ENCODE measurements at regions not wholly inside any gene's neighbourhood (a gene's known extent, or its start where the extent isn't known, plus 50 kb on each side); places are given as distances from the start of the nearest gene placed in this dataset.

GRCh38 chr2:16161768-16162490 lies 221.6 kb downstream of the MYCN start:
- no peak for DNase-seq

- DNase-seq: no peak
Measured at GRCh38 chr2:16161085-16161565, 220.8 kb downstream of the MYCN start.

GRCh38 chr2:16160281-16161084 lies 220.1 kb downstream of the MYCN start:
- DNase-seq: no peak

- no peak for DNase-seq
Measured at GRCh38 chr2:16156411-16156810, 216.1 kb downstream of the MYCN start.

- no peak for DNase-seq
Measured at GRCh38 chr2:16155766-16156165, 215.4 kb downstream of the MYCN start.

- DNase-seq: no peak
Measured at GRCh38 chr2:16155366-16155765, 215.0 kb downstream of the MYCN start.

- DNase-seq: no peak
Measured at GRCh38 chr2:16154501-16155280, 214.3 kb downstream of the MYCN start.

GRCh38 chr2:16154061-16154460 lies 213.7 kb downstream of the MYCN start:
- no peak for DNase-seq

- DNase-seq: no peak
Measured at GRCh38 chr2:16153754-16154035, 213.3 kb downstream of the MYCN start.

- DNase-seq: no peak
Measured at GRCh38 chr2:16152928-16153753, 212.8 kb downstream of the MYCN start.

- DNase-seq: no peak
Measured at GRCh38 chr2:16152071-16152927, 211.9 kb downstream of the MYCN start.

GRCh38 chr2:16151651-16152050 lies 211.3 kb downstream of the MYCN start:
- no peak for DNase-seq

GRCh38 chr2:16151281-16151570 lies 210.9 kb downstream of the MYCN start:
- no peak for DNase-seq

- DNase-seq: no peak
Measured at GRCh38 chr2:16150456-16151280, 210.3 kb downstream of the MYCN start.

GRCh38 chr2:16149349-16150243 lies 209.2 kb downstream of the MYCN start:
- DNase-seq: no peak

- no peak for DNase-seq
Measured at GRCh38 chr2:16148632-16149348, 208.4 kb downstream of the MYCN start.

GRCh38 chr2:16142383-16143361 lies 202.3 kb downstream of the MYCN start:
- no peak for DNase-seq

GRCh38 chr2:16141641-16141921 lies 201.2 kb downstream of the MYCN start:
- DNase-seq: no peak

All from GOT3 (cell line).